Aorta (tissue), 5 donors: ENCODE measurements at regions not wholly inside any gene's neighbourhood (a gene's known extent, or its start where the extent isn't known, plus 50 kb on each side); places are given as distances from the start of the nearest gene placed in this dataset.
"Not testable (repeated sequence)": the region's sequence is repeated elsewhere in the genome, so short reads cannot be mapped to it uniquely, and the experiment has no call there.

Experiments
- ATAC-seq: fragments of 200-7000 bp; cut with Tn5 transposase; one replicate; pipeline ENCODE4 v1.9.1; 2022; ENCODE audit warnings: moderate library complexity; ENCODE audit not compliant: low FRiP score
- DNase-seq, 2 donors: peaks; one replicate each; pipeline ENCODE4 v3.0.0-alpha.2; 2020
- H3K27ac ChIP-seq, 2 donors: one replicate each; pipeline ENCODE4 v1.5.1; 2013; ENCODE audit warnings: low read length in 2 of 2, mild to moderate bottlenecking in 2 of 2, moderate library complexity in 2 of 2, control low read depth in 1 of 2, inconsistent platforms in 1 of 2, low read depth in 1 of 2
- H3K27me3 ChIP-seq, 2 donors: one replicate each; pipeline ENCODE4 v1.6.1; 2013; ENCODE audit warnings: control low read depth in 1 of 2, low read length in 1 of 2, mild to moderate bottlenecking in 1 of 2, moderate library complexity in 1 of 2; ENCODE audit not compliant: insufficient read depth in 2 of 2, control insufficient read depth in 1 of 2
- H3K36me3 ChIP-seq, 2 donors: one replicate each; pipeline ENCODE4 v1.6.1; 2013; ENCODE audit warnings: control low read depth in 1 of 2, low read length in 1 of 2, mild to moderate bottlenecking in 1 of 2; ENCODE audit not compliant: insufficient read depth in 2 of 2, control insufficient read depth in 1 of 2
- H3K4me1 ChIP-seq, 2 donors: one replicate each; pipeline ENCODE4 v1.6.1; 2013; ENCODE audit warnings: low read length in 2 of 2, control low read depth in 1 of 2, mild to moderate bottlenecking in 1 of 2, moderate library complexity in 1 of 2; ENCODE audit not compliant: insufficient read depth in 2 of 2, control insufficient read depth in 1 of 2
- H3K4me3 ChIP-seq, 2 donors: one replicate each; pipeline ENCODE4 v1.5.1; 2013; ENCODE audit warnings: low read length in 2 of 2, control low read depth in 1 of 2, mild to moderate bottlenecking in 1 of 2
- H3K9me3 ChIP-seq: one replicate; pipeline ENCODE4 v1.6.1; 2013; ENCODE audit warnings: mild to moderate bottlenecking, low read length; ENCODE audit not compliant: control insufficient read depth
- WGBS, 2 donors: extraction: QIAGEN DNeasy Blood & Tissue Kit; methylation state at CpG; one replicate each; pipeline ENCODE4 v1.1.7; 2013; 5-methylcytosine and 5-hydroxymethylcytosine counted together
- intact Hi-C, 2 donors: fragments of 100-400 bp; cut with DNase I; formaldehyde crosslinking; loops; one replicate each; pipeline versions ENCODE4 v1.14.2 to v1.15.0; 2022
- donor health status: healthy with polysubstance abuse.
- donor health status: Bipolar disorder and iron deficiency.
- donor health status: DM: no; HTN: no; CAD: no.
- donor health status: DM: no; HTN: no; CAD: no.
- donor health status: DM: yes; HTN: yes; CAD: no.

DNA sequence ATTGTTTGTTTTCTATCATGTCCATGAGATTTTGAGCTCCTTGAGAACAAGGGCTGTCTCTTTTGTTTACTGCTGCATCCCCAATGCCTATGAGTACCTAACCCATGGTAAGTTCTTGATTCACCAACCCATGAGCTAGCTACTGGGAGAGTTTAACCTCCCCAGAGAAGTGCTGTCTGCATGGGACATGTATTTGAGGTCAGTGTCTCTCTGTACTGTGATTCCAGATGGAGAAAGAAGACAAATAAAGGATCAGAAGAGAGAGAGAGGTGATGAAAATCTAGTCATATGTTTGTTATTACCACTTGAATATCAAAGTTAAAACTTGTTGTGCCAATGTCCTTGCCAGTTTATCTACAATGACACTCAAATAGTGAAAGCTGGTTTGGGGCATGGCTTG is 421.8 kb downstream of the BCAT1 start:
- intact Hi-C loops = no loop called here
- Histone ChIP-seq H3K27ac (no peak overlapping the region), H3K36me3 (no peaks in the 10 kb centered on the region), H3K4me3 (no peak overlapping the region), H3K27me3 (no peaks in the 10 kb centered on the region), H3K9me3 (no peaks in the 10 kb centered on the region), H3K4me1 (peaks cover 0 to 2% of the 10 kb centered on the region in 2 donors)
- ATAC-seq = no peak
- DNase-seq = no peak

GRCh38 chr12:24522736-24523135 is 426.2 kb downstream of the BCAT1 start:
- intact Hi-C loops = no loop called here
- no peak overlapping the region for H3K4me3 ChIP-seq
- H3K27me3 ChIP-seq = no peaks in the 10 kb centered on the region
- DNase-seq (no peak), ATAC-seq (no peak)
- H3K9me3 ChIP-seq = no peaks in the 10 kb centered on the region
- H3K36me3 ChIP-seq = no peaks in the 10 kb centered on the region
- WGBS, 2 donors = 94 to 96% methylated on average over 1 of the region's 1 CpG
- no peaks in the 10 kb centered on the region for H3K4me1 ChIP-seq
- H3K27ac ChIP-seq = no peak overlapping the region

- no peaks in the 10 kb centered on the region for H3K4me1 ChIP-seq
- ATAC-seq (no peak), DNase-seq (no peak)
- no peak overlapping the region for H3K27ac ChIP-seq
- H3K9me3 ChIP-seq = no peaks in the 10 kb centered on the region
- no peak overlapping the region for H3K4me3 ChIP-seq
- intact Hi-C loops = no loop called here
- H3K36me3 ChIP-seq = no peaks in the 10 kb centered on the region
- WGBS, 2 donors = 100% methylated on average over 1 of the region's 1 CpG
- no peaks in the 10 kb centered on the region for H3K27me3 ChIP-seq
Observed at GRCh38 chr12:24519759-24520158, 429.1 kb downstream of the BCAT1 start.

- WGBS, 2 donors = 77 to 84% methylated on average over 1 of the region's 1 CpG
- Histone ChIP-seq H3K27me3 (no peaks in the 10 kb centered on the region), H3K4me1 (no peaks in the 10 kb centered on the region), H3K36me3 (no peaks in the 10 kb centered on the region), H3K4me3 (no peak overlapping the region), H3K9me3 (no peaks in the 10 kb centered on the region), H3K27ac (no peak overlapping the region)
- intact Hi-C loops = no loop called here
- DNase-seq = no peak
- no peak for ATAC-seq
Observed at GRCh38 chr12:24517000-24517399, 431.9 kb downstream of the BCAT1 start.

GRCh38 chr12:24510581-24511125 is 438.2 kb downstream of the BCAT1 start:
- intact Hi-C loops = no loop called here
- H3K27me3 ChIP-seq = no peaks in the 10 kb centered on the region
- DNase-seq (no peak), ATAC-seq (no peak)
- WGBS, 2 donors = 75 to 77% methylated on average over 5 of the region's 5 CpGs
- no peaks in the 10 kb centered on the region for H3K36me3 ChIP-seq
- H3K4me3 ChIP-seq = no peak overlapping the region
- no peaks in the 10 kb centered on the region for H3K4me1 ChIP-seq
- H3K27ac ChIP-seq = no peak overlapping the region
- H3K9me3 ChIP-seq = no peaks in the 10 kb centered on the region

- no peaks in the 10 kb centered on the region for H3K36me3 ChIP-seq
- H3K27ac ChIP-seq = no peak overlapping the region
- WGBS, 2 donors = 93 to 96% methylated on average over 2 of the region's 2 CpGs
- no peaks in the 10 kb centered on the region for H3K4me1 ChIP-seq
- no peak for DNase-seq
- H3K9me3 ChIP-seq = no peaks in the 10 kb centered on the region
- no peaks in the 10 kb centered on the region for H3K27me3 ChIP-seq
- no peak overlapping the region for H3K4me3 ChIP-seq
- ATAC-seq = no peak
- intact Hi-C loops = no loop called here
Observed at GRCh38 chr12:24507827-24508226, 441.1 kb downstream of the BCAT1 start.

GRCh38 chr12:24505366-24506015 is 443.4 kb downstream of the BCAT1 start:
- WGBS, 2 donors = 69 to 95% methylated on average over 7 of the region's 7 CpGs
- Histone ChIP-seq H3K27me3 (no peaks in the 10 kb centered on the region), H3K9me3 (no peaks in the 10 kb centered on the region), H3K27ac (no peak overlapping the region), H3K4me1 (no peaks in the 10 kb centered on the region), H3K36me3 (no peaks in the 10 kb centered on the region), H3K4me3 (no peak overlapping the region)
- DNase-seq (no peak), ATAC-seq (no peak)
- intact Hi-C loops = no loop called here

DNA sequence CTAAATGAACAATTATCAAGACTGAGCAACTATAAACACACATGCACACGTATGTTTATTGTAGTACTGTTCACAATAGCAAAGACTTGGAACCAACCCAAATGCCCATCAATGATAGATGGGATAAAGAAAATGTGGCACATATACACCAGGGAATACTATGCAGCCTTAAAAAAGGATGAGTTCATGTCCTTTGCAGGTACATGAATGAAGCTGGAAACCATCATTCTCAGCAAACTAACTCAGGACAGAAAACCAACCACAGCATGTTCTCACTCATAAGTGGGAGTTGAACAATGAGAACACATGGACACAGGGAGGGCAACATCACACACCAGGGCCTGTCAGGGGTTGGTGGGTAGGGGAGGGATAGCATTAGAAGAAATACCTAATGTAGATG is 445.4 kb downstream of the BCAT1 start:
- ATAC-seq, H3K27ac ChIP-seq, H3K27me3 ChIP-seq, H3K4me1 ChIP-seq, H3K9me3 ChIP-seq, H3K4me3 ChIP-seq, intact Hi-C loops, DNase-seq, H3K36me3 ChIP-seq: not testable (repeated sequence)
- 97 to 98% methylated on average over 1 of the region's 1 CpG for WGBS, 2 donors

- ATAC-seq = no peak
- Histone ChIP-seq H3K27ac (no peak overlapping the region), H3K4me3 (no peak overlapping the region), H3K27me3 (no peaks in the 10 kb centered on the region), H3K9me3 (no peaks in the 10 kb centered on the region), H3K4me1 (peaks cover 6 to 7% of the 10 kb centered on the region in 2 donors), H3K36me3 (no peaks in the 10 kb centered on the region)
- DNase-seq = no peak
- whole genome bisulfite sequencing, 2 donors = 75 to 86% methylated on average over 2 of the region's 2 CpGs
- intact Hi-C loops = no loop called here
Observed at GRCh38 chr12:24500831-24501230, 448.1 kb downstream of the BCAT1 start.
